ENCODE measurements at regions not wholly inside any gene's neighbourhood (a gene's known extent, or its start where the extent isn't known, plus 50 kb on each side); places are given as distances from the start of the nearest gene placed in this dataset.

DNA sequence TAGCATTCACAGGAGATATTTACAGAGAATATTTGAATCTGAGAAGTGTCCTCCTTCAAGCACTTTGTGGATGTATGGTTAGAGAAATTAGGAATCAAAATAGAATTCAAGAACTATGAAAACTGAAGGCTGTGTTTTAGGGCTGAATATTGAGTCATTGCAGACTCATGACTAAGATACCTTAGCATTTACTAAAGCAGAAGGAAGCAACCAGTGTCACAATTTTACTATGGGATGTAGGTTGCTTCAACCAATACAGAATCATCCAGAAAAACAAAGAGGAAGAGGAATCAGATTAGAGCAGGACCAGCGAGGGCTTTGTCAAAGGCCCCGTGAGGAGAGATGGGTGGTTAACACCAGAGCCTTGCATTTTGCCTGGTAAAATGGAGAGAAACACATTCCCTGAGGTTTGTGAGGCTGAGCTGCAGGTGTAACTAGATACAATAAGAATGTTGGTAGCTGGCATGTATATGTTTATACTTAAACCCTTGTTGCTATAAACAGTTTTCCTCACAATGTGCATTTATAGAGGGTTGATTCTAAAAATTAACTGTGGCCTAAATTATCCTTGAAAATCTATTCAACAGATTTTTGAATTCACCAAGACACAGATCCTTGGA lies 518.1 kb downstream of the AGTPBP1 start:
- Histone ChIP-seq H3K36me3 (no peaks in the 10 kb centered on the region), H3K9me3 (no peaks in the 10 kb centered on the region), H3K4me1 (no peaks in the 10 kb centered on the region), H3K27ac (no peak overlapping the region), H3K4me3 (no peak overlapping the region), H3K27me3 (no peaks in the 10 kb centered on the region)
- DNase-seq (ENCODE audit: low spot score): no peak
- TF ChIP-seq, protein P1, sequence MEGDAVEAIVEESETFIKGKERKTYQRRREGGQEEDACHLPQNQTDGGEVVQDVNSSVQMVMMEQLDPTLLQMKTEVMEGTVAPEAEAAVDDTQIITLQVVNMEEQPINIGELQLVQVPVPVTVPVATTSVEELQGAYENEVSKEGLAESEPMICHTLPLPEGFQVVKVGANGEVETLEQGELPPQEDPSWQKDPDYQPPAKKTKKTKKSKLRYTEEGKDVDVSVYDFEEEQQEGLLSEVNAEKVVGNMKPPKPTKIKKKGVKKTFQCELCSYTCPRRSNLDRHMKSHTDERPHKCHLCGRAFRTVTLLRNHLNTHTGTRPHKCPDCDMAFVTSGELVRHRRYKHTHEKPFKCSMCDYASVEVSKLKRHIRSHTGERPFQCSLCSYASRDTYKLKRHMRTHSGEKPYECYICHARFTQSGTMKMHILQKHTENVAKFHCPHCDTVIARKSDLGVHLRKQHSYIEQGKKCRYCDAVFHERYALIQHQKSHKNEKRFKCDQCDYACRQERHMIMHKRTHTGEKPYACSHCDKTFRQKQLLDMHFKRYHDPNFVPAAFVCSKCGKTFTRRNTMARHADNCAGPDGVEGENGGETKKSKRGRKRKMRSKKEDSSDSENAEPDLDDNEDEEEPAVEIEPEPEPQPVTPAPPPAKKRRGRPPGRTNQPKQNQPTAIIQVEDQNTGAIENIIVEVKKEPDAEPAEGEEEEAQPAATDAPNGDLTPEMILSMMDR (IDR thresholded peaks at IDR 0.05): no peak

DNA sequence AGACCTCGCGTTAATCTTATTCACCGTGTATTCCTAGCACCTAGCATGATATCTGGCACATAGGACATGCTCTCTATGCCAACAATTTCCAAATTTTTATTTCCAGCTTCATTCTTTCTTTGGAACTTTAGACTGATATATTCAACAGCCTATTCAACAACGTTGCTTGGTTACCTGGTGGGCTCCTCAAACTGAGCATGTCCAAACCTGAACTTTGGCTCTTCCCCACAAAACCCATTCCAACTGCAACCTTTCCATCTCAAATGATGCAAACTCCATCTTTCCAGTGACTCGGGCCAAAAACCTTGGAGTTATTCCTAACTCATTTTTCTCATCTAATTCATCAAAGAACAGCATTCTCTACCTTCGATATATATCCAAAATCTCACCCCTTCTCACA lies 525.2 kb downstream of the AGTPBP1 start:
- DNase-seq (ENCODE audit: low spot score): no peak
- Histone ChIP-seq H3K4me3 (no peak overlapping the region), H3K4me1 (no peaks in the 10 kb centered on the region), H3K9me3 (no peaks in the 10 kb centered on the region), H3K27ac (no peak overlapping the region), H3K36me3 (no peaks in the 10 kb centered on the region), H3K27me3 (no peaks in the 10 kb centered on the region)
- TF ChIP-seq, protein P1 (IDR thresholded peaks at IDR 0.05): no peak

DNA sequence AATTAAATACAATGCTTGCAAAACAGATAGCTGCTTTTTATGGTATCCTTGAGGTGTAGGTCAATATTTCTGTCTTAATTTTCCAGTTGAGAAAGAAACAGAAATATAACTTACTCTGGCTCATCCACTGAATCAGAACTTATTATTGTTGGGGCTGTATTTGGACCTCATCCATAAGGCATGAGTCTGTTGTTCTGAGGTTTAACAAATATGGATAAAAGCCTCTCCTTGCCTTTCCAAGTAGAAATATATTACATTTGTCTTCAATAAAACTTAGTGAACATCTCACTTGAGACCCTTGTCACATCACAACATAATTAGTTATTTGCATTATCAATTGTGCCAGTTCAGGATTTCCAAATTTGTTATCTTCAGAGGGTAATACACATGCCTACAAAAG lies 525.8 kb downstream of the AGTPBP1 start:
- Histone ChIP-seq H3K27me3 (no peaks in the 10 kb centered on the region), H3K4me3 (no peak overlapping the region), H3K4me1 (no peaks in the 10 kb centered on the region), H3K27ac (no peak overlapping the region), H3K36me3 (no peaks in the 10 kb centered on the region), H3K9me3 (no peaks in the 10 kb centered on the region)
- TF ChIP-seq, protein P1 (IDR thresholded peaks at IDR 0.05): no peak
- no peak for DNase-seq (ENCODE audit: low spot score)

DNA sequence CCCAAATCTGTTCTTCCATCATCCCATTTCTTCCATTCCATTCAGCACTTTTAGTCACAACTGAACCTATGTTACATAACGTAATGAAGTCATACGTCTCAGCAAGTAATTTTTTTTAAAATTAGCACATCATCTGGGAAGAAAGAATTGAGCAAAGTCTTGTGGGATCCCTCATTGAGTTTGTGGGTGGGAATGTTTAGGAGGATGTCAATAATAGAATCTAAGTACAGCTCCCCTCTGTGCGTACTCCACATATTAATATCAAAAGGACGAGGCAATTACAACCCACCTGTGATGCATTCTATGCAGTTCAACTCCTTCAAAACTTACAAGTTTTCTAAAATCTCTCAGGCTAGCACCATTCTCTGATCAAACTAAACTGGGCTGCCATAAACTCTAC lies 526.3 kb downstream of the AGTPBP1 start:
- H3K36me3 ChIP-seq: no peaks in the 10 kb centered on the region
- no peak overlapping the region for H3K27ac ChIP-seq
- no peaks in the 10 kb centered on the region for H3K4me1 ChIP-seq
- no peaks in the 10 kb centered on the region for H3K27me3 ChIP-seq
- DNase-seq (ENCODE audit: low spot score): no peak
- H3K4me3 ChIP-seq: no peak overlapping the region
- TF ChIP-seq, protein P1 (IDR thresholded peaks at IDR 0.05): no peak
- H3K9me3 ChIP-seq: no peaks in the 10 kb centered on the region

DNA sequence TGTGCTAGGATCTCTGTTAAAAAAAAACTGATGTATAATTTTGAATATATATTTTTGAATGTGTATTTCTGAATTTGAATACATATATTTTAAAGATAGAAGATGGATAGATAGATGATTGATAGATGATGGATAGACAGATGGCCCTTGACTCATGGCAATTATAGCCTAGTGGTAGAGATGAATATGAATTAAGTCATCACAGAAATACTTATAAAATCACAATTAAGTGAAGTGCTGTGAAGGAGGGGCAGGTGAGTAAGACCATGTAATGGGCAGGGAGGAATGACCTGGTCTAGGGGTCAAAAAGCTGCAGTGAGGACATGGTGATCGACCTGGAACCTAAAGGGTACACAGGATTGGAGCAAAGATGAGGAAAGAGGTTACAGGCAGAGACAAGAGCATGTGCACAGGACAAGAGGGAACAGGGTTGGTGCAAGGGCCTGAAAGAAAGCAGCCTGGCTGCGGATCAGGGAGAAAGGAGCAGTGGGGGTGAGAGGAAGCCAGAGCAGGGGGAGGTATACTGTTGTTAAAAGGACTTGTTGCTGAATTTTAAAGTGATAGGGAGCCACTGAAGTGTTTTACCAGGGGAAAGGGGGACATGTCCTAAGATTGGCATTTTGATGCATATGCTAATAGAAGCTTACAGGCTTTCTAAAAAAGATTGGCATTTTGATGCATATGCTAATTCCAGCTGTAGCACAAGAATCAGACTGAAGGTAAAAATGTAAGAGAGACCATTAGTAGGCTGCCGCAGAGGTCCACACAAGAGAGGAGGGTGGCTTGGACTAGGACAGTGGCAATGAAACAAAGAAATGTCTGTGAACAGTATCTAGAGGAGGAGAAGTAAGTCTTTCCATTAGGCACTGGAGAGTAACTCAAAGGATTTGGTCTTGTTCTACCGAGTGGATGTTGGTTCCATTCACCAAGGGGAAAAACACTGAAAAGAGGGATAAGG lies 527.8 kb downstream of the AGTPBP1 start:
- DNase-seq (ENCODE audit: low spot score): no peak
- Histone ChIP-seq H3K4me3 (no peak overlapping the region), H3K4me1 (no peaks in the 10 kb centered on the region), H3K27ac (no peak overlapping the region), H3K27me3 (no peaks in the 10 kb centered on the region), H3K9me3 (no peaks in the 10 kb centered on the region), H3K36me3 (no peaks in the 10 kb centered on the region)
- TF ChIP-seq, protein P1 (IDR thresholded peaks at IDR 0.05): no peak
